Parathyroid adenoma (tissue), 2 donors: ENCODE measurements at regions not wholly inside any gene's neighbourhood (a gene's known extent, or its start where the extent isn't known, plus 50 kb on each side); places are given as distances from the start of the nearest gene placed in this dataset.

Source experiments
- H2AFZ ChIP-seq: fragments of 300-600 bp; sonication (generic); one replicate; pipeline ENCODE4 v1.7.0; 2017; ENCODE audit warnings: antibody characterized with exemption, mild to moderate bottlenecking
- H3K27ac ChIP-seq: fragments of 300-600 bp; sonication (generic); one replicate; pipeline ENCODE4 v1.7.0; 2017
- H3K27me3 ChIP-seq: fragments of 300-600 bp; sonication (generic); one replicate; pipeline ENCODE4 v1.7.0; 2017; ENCODE audit warnings: low read length; ENCODE audit not compliant: control insufficient read depth, insufficient read depth
- H3K36me3 ChIP-seq: fragments of 300-600 bp; sonication (generic); one replicate; pipeline ENCODE4 v1.7.0; 2017; ENCODE audit warnings: low read length; ENCODE audit not compliant: control insufficient read depth, insufficient read depth
- H3K4me1 ChIP-seq: fragments of 300-600 bp; sonication (generic); one replicate; pipeline ENCODE4 v1.7.0; 2017; ENCODE audit warnings: control low read depth
- H3K4me2 ChIP-seq: fragments of 300-600 bp; sonication (generic); one replicate; pipeline ENCODE4 v1.7.0; 2017; ENCODE audit warnings: low read length
- H3K4me3 ChIP-seq: fragments of 300-600 bp; sonication (generic); one replicate; pipeline ENCODE4 v1.7.0; 2017; ENCODE audit warnings: low read depth, low read length
- H3K79me2 ChIP-seq: fragments of 300-600 bp; sonication (generic); one replicate; pipeline ENCODE4 v1.7.0; 2017; ENCODE audit warnings: control low read depth
- H3K9ac ChIP-seq: fragments of 300-600 bp; sonication (generic); one replicate; pipeline ENCODE4 v1.7.0; 2017; ENCODE audit warnings: mild to moderate bottlenecking
- H3K9me3 ChIP-seq: fragments of 300-600 bp; sonication (generic); one replicate; pipeline ENCODE4 v1.7.0; 2017; ENCODE audit warnings: low read length; ENCODE audit not compliant: control insufficient read depth
- CTCF ChIP-seq: fragments of 300-600 bp; sonication (generic); IDR thresholded peaks from one replicate; pipeline ENCODE4 v1.7.0; 2017; ENCODE audit warnings: antibody characterized with exemption, mild to moderate bottlenecking
- donor health status: primary hyperparathyroidism.

DNA sequence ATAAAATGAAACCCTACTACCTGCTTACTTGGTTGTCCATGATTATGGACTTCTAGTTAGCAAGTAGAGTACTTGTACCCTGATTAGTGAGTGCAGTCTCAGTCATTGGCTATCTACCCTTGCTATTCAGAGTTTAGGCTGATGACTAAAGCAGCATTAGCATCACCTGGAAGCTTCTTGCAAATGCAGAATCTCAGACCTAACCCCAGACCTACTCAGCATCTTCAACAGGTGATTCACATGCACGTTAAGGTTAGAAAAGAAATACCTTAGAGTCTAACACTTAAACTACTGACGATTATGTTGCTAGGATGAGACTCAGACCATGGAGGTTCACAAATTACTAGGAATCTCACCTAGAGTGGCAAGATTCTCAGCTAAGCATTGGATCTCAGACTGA, 399.9 kb upstream of the FANCL start:
- H3K9ac ChIP-seq, result no peak overlapping the region
- no peaks in the 10 kb centered on the region for H3K27me3 ChIP-seq
- no peak overlapping the region for H3K4me3 ChIP-seq
- H3K27ac ChIP-seq, result no peak overlapping the region
- H2AFZ ChIP-seq, result no peak overlapping the region
- no peaks in the 10 kb centered on the region for H3K4me1 ChIP-seq
- no peaks in the 10 kb centered on the region for H3K36me3 ChIP-seq
- no peaks in the 10 kb centered on the region for H3K9me3 ChIP-seq
- H3K79me2 ChIP-seq, result no peaks in the 10 kb centered on the region
- no peak overlapping the region for H3K4me2 ChIP-seq
- no peak for TF ChIP-seq CTCF

GRCh38 chr2:58640042-58640441, 398.9 kb upstream of the FANCL start:
- no peaks in the 10 kb centered on the region for H3K9me3 ChIP-seq
- H3K36me3 ChIP-seq, result no peaks in the 10 kb centered on the region
- H3K4me3 ChIP-seq, result no peak overlapping the region
- no peaks in the 10 kb centered on the region for H3K4me1 ChIP-seq
- no peaks in the 10 kb centered on the region for H3K79me2 ChIP-seq
- no peak overlapping the region for H2AFZ ChIP-seq
- no peak overlapping the region for H3K27ac ChIP-seq
- no peak for TF ChIP-seq CTCF
- H3K9ac ChIP-seq, result no peak overlapping the region
- H3K4me2 ChIP-seq, result no peak overlapping the region
- no peaks in the 10 kb centered on the region for H3K27me3 ChIP-seq

GRCh38 chr2:58638256-58638805, 397.2 kb upstream of the FANCL start:
- Histone ChIP-seq H3K27ac (no peak overlapping the region), H3K4me2 (no peak overlapping the region), H3K79me2 (no peaks in the 10 kb centered on the region), H3K27me3 (no peaks in the 10 kb centered on the region), H3K36me3 (no peaks in the 10 kb centered on the region), H3K9me3 (no peaks in the 10 kb centered on the region), H2AFZ (no peak overlapping the region), H3K4me3 (no peak overlapping the region), H3K9ac (no peak overlapping the region), H3K4me1 (no peaks in the 10 kb centered on the region)
- no peak for TF ChIP-seq CTCF

DNA sequence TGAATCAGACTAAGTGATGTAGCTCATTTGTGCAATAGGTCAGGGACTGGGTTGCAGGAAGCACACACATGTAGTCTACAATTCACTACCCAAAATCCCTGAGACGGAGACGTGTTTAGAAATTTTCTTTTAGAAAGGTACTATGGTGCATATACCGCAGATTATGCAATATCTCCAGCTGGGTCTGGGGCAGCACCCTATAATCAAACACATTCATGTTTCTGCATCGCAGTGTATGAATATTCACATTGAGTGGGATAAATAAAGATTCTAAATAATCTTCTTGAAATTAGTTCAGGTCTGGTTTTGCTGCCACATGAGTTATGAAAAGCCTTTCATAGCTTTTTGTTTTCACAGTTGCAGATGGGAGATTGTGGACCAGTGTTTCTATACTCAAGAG, 395.7 kb upstream of the FANCL start:
- H3K36me3 ChIP-seq, result no peaks in the 10 kb centered on the region

More for the DNA sequence above, 395.7 kb upstream of the FANCL start:
- H3K4me3 ChIP-seq, result no peak overlapping the region
- no peak overlapping the region for H3K4me2 ChIP-seq
- H3K79me2 ChIP-seq, result no peaks in the 10 kb centered on the region
- no peaks in the 10 kb centered on the region for H3K27me3 ChIP-seq
- no peak overlapping the region for H2AFZ ChIP-seq
- H3K9me3 ChIP-seq, result no peaks in the 10 kb centered on the region
- H3K4me1 ChIP-seq, result no peaks in the 10 kb centered on the region
- TF ChIP-seq CTCF, result no peak
- H3K27ac ChIP-seq, result no peak overlapping the region
- H3K9ac ChIP-seq, result no peak overlapping the region
